Cardiac muscle cell (in vitro differentiated cells and primary cell): ENCODE measurements at regions not wholly inside any gene's neighbourhood (a gene's known extent, or its start where the extent isn't known, plus 50 kb on each side); places are given as distances from the start of the nearest gene placed in this dataset.

ENCODE experiments used
- DNase-seq, 2 donors: peaks; one replicate each; pipeline versions ENCODE4 v3.0.0 to v3.0.0-alpha.2; 2010 to 2017; ENCODE audit warnings: low read depth in 1 of 2, low spot score in 1 of 2
- H3K27ac ChIP-seq: fragments of 200-600 bp; sonication (generic); 2 replicates; pipeline ENCODE4 v1.5.1; 2016
- H3K27me3 ChIP-seq: fragments of 200-600 bp; sonication (generic); 2 replicates; pipeline ENCODE4 v1.6.0; 2016; ENCODE audit warnings: control low read depth
- H3K36me3 ChIP-seq: fragments of 200-600 bp; sonication (generic); 2 replicates; pipeline ENCODE4 v1.5.1; 2016; ENCODE audit warnings: control low read depth
- H3K4me1 ChIP-seq: fragments of 200-600 bp; sonication (generic); 2 replicates; pipeline ENCODE4 v1.8.1; 2017; ENCODE audit warnings: low read depth, mild to moderate bottlenecking, mixed run types
- H3K4me3 ChIP-seq: fragments of 200-600 bp; sonication (generic); 2 replicates; pipeline ENCODE4 v1.5.1; 2016; ENCODE audit warnings: mild to moderate bottlenecking
- H3K9me3 ChIP-seq: fragments of 200-600 bp; sonication (generic); 2 replicates; pipeline ENCODE4 v1.5.1; 2017; ENCODE audit warnings: low read depth, mild to moderate bottlenecking, control low read depth
- CTCF ChIP-seq: IDR thresholded peaks from 2 replicates; pipeline ENCODE4 v1.5.1; 2012; ENCODE audit warnings: low read depth, mild to moderate bottlenecking, low read length

GRCh38 chr21:22128671-22129070, 1130.5 kb downstream of the NCAM2 start:
- no peak for DNase-seq
- no peak overlapping the region for H3K4me3 ChIP-seq
- no peaks in the 10 kb centered on the region for H3K36me3 ChIP-seq
- no peaks in the 10 kb centered on the region for H3K27me3 ChIP-seq
- H3K27ac ChIP-seq: no peak overlapping the region
- no peaks in the 10 kb centered on the region for H3K9me3 ChIP-seq
- H3K4me1 ChIP-seq: no peaks in the 10 kb centered on the region
- no peak for TF ChIP-seq CTCF

GRCh38 chr21:22132358-22133071, 1134.3 kb downstream of the NCAM2 start:
- TF ChIP-seq CTCF: no peak
- H3K4me3 ChIP-seq: no peak overlapping the region
- no peak overlapping the region for H3K27ac ChIP-seq
- no peaks in the 10 kb centered on the region for H3K9me3 ChIP-seq
- H3K4me1 ChIP-seq: no peaks in the 10 kb centered on the region
- H3K36me3 ChIP-seq: no peaks in the 10 kb centered on the region
- no peak for DNase-seq
- no peaks in the 10 kb centered on the region for H3K27me3 ChIP-seq

GRCh38 chr21:22136740-22137139, 1138.5 kb downstream of the NCAM2 start:
- Histone ChIP-seq H3K9me3 (no peaks in the 10 kb centered on the region), H3K27ac (no peak overlapping the region), H3K36me3 (no peaks in the 10 kb centered on the region), H3K4me3 (no peak overlapping the region), H3K4me1 (no peaks in the 10 kb centered on the region), H3K27me3 (no peaks in the 10 kb centered on the region)
- DNase-seq: no peak
- TF ChIP-seq CTCF: no peak

- Histone ChIP-seq H3K27me3 (no peaks in the 10 kb centered on the region), H3K4me1 (no peaks in the 10 kb centered on the region), H3K27ac (no peak overlapping the region), H3K36me3 (no peaks in the 10 kb centered on the region), H3K4me3 (no peak overlapping the region), H3K9me3 (no peaks in the 10 kb centered on the region)
- no peak for DNase-seq
- TF ChIP-seq CTCF: no peak
Measured at GRCh38 chr21:22138297-22139016, 1140.2 kb downstream of the NCAM2 start.

- Histone ChIP-seq H3K9me3 (no peaks in the 10 kb centered on the region), H3K4me3 (no peak overlapping the region), H3K36me3 (no peaks in the 10 kb centered on the region), H3K4me1 (no peaks in the 10 kb centered on the region), H3K27me3 (no peaks in the 10 kb centered on the region), H3K27ac (no peak overlapping the region)
- TF ChIP-seq CTCF: no peak
- DNase-seq: no peak
Measured at GRCh38 chr21:22145545-22145944, 1147.3 kb downstream of the NCAM2 start.
